ENCODE measurements at regions not wholly inside any gene's neighbourhood (a gene's known extent, or its start where the extent isn't known, plus 50 kb on each side); places are given as distances from the start of the nearest gene placed in this dataset.
"Not testable (repeated sequence)": the region's sequence is repeated elsewhere in the genome, so short reads cannot be mapped to it uniquely, and the experiment has no call there.

DNA sequence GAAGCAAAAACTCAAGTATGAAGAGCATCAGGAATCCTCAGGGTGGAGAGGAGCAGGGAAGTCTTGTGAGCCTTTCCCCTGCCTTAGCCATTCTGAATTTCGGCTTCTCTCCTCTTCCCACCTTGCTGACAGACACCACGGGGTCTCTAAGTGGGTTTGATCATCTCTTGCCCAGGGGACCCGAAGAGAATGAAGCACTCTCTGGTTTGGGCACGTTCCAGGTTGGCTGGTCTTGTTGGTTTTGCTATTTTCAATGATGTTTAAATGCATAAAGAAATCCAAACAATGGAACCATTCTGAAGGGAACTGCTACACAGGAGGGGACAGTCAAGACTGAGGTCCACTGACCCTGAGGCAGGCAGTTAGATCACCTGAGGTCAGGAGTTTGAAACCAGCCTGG lies 131.7 kb downstream of the PXDC1 start:
- DNase-seq (ENCODE audit: low spot score) = peak; percentile 27

GRCh38 chr6:3619201-3619600 lies 132.3 kb downstream of the PXDC1 start:
- peak; percentile 9 for DNase-seq (ENCODE audit: low spot score)

DNA sequence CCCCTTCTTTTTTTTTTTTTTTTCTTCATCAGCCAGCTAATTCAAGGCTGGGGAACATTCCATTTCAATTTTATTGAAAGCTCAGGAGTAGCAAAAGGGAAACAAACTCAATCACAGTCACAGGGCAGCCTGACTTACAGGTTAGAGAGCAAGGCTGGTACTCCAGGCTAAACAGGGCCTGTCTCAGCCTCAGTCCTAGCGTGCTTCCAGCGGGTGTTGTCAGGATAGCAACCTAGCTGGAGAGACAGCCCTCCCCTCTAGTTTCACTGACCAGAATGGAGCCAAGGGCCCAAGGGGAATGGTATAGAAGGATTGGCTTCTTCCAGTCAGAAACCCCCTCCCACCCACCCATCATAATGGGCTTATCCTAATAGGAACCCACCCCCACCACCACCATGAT lies 132.9 kb downstream of the PXDC1 start:
- DNase-seq (ENCODE audit: low spot score) = peak; percentile 37

DNA sequence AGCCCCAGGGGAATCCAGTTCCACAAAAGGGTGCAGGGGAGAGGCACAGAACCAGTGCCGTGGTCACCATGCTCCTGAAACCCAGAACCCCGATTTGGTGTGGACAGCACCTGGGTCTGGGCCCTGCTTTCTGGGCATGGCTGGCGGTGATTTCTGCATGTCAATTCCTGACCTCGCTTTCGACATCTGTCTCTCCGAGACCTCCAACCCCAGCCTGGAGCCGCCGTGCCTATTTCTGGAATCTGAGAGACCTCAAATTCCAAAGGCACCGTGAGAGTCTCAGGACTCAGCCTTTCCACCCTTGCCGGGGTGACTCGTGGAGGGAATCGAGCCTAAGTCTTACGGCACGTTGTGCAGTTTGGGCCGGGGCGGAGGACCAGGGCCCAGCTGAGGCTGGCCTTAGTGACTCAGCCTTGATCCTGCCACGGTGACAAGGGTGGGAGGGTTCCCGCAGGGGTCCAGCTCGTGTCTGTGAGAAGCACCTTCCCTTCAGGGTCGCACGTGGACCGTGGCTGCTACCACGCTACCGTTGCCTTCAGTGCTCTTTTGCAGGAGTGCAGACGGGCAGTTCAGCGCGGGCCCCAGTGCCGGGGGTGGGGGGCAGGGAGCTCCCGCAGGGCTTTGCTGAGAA lies 133.7 kb downstream of the PXDC1 start:
- DNase-seq (ENCODE audit: low spot score) = peak; percentile 36

DNA sequence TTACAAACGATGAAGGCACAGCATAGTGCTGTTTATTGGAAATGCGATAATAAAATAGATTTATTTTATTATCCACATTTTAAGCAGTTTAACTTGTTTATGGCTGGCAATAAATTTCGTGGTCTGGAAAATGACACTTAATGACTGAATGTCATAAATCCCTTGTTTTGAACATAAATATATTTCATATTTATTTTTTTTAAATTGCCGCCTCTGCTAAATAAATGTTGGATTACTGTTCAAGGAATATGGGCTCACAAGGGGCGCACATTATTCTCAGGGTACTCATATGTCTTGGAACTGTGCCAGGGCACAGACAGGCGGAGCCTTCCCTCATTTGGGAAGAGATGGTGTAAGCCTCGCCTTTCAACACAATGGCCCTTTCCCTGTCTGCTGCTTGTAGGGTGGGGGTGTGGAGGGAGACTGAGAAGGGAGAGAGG lies 134.3 kb downstream of the PXDC1 start:
- DNase-seq (ENCODE audit: low spot score) = no peak

DNA sequence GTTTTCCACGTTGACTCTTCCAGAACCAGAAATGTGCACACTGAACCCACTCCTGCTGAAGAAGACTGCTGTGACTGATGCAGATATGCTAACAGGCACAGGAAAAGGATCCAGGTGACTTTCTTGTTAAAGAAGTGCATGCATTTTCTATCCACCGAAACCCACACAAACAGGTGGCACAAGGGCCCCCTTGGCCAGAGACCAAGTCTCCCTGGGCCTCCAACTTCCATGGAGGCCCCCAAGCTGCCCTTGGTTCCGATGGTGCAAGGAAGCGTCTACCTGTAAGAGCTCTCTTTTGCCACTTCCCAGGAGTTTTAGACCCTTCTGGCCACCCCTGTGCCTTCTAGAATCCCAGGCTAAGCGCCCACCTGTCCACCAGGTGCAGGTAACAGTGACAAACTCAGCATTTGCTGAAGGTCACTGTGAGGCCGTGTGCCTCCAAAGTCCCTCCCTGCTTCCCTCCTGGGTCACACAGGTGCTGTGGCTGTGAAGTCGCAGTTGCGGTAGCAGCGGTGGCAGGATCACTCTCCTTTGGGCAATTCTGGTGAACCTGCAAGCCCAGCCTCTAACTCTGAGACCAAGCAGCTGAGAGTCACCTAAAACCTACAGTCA lies 134.8 kb downstream of the PXDC1 start:
- DNase-seq (ENCODE audit: low spot score) = peak; percentile 15

GRCh38 chr6:3615391-3616380 lies 135.8 kb downstream of the PXDC1 start:
- peak; percentile 5 for DNase-seq (ENCODE audit: low spot score)

GRCh38 chr6:3614918-3615317 lies 136.6 kb downstream of the PXDC1 start:
- DNase-seq (ENCODE audit: low spot score) = peak; percentile 7

GRCh38 chr6:3613565-3613964 lies 137.9 kb downstream of the PXDC1 start:
- DNase-seq (ENCODE audit: low spot score) = not testable (repeated sequence)

DNA sequence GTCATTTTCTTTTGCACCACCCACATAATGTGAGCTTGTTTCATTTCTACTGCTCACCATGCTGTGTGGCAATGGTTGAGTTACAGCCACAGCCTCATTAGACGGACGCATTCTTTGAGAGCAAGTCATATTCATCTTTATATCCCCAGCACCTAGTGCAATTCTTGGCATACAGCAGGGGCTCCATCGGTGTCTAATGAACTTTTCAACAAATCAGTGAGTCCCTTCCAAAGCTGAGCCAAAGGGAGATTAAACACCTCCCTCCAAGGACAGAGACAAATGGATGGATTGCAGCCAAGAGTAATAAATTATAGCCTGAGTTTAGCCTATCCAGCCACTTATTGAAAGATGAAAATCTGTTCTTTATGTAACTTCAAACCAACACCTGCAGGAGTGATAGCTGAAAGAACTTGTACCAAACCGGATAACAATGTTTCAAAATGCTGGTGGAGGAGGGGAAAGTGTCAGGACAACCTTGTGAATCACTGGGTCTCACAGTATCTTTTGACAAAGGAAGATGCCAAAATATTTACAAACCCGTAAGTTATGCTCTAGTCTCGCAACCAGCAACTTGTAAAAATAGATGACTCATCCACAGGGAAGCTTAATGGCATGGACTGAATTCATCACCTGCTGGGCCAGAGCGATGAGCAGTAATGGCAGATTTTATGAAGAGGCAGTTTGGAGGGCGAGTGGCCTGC lies 139.0 kb downstream of the PXDC1 start:
- DNase-seq (ENCODE audit: low spot score) = peak; percentile 35

DNA sequence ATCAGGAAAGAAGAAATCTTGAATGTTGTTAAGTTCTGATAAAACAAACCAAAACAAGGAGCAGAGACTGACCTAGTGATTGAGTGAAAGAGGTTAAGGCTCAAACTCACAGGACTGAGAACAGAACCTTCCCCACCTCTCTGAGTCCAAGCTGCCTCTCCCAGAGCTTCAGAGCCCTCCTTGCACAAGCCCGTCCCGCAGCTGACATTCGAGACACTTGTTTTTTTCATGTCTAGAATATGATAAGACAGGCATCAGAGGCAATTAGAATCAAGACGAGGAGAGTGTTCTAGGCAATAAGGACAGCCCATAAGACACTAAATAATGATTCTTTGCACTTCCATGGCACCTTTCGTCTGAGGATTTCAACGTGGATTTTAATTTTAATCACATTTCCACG lies 140.6 kb downstream of the PXDC1 start:
- DNase-seq (ENCODE audit: low spot score) = peak; percentile 23

DNA sequence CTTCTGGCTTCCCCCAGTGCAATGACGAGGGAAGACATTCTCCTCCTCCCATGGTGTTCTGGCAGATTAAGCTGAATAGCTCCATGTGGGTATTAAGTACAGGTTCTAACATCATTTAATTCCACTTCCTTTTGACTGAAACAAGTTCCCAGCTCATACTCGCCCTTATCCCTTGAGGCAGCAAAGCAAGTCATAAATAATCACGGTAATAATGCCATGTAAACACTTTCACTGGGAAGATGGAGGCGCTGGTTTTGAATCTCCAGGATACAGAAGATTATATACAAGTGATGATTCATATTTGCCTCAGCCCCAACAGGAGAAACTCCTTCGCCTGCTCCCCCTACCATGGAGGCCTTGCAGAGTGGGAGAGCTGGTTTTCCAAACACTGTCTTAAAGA lies 141.3 kb downstream of the PXDC1 start:
- no peak for DNase-seq (ENCODE audit: low spot score)

- DNase-seq (ENCODE audit: low spot score) = peak; percentile 12
Observed at GRCh38 chr6:3609388-3609787, 142.1 kb downstream of the PXDC1 start.

- peak; percentile 32 for DNase-seq (ENCODE audit: low spot score)
Observed at GRCh38 chr6:3608159-3608558, 143.4 kb downstream of the PXDC1 start.

GRCh38 chr6:3607599-3607998 lies 143.9 kb downstream of the PXDC1 start:
- peak; percentile 12 for DNase-seq (ENCODE audit: low spot score)

DNA sequence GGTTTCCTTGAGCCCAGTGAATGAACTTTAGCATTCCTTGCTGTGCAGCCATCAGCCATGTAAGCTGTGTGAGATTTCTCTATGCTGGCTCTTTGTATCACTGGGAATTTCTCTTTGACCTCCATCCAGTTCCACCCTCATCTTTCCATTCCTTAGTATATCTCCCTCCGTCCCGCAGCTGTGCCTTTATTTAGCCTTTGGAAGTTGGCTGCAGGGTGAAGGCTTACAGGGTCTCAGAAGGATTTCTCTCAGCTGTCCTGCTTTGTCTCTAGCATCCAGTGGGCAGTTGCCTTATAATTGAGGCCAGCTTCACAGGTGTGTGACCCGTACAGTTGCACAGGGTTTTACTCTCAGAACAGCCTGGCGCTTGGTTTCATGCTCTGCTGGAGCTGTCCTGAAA lies 144.3 kb downstream of the PXDC1 start:
- DNase-seq (ENCODE audit: low spot score) = peak; percentile 5

- peak; percentile 35 for DNase-seq (ENCODE audit: low spot score)
Observed at GRCh38 chr6:3603340-3604130, 146.7 kb upstream of the SLC22A23 start.

GRCh38 chr6:3601570-3601969 lies 144.7 kb upstream of the SLC22A23 start:
- no peak for DNase-seq (ENCODE audit: low spot score)

DNA sequence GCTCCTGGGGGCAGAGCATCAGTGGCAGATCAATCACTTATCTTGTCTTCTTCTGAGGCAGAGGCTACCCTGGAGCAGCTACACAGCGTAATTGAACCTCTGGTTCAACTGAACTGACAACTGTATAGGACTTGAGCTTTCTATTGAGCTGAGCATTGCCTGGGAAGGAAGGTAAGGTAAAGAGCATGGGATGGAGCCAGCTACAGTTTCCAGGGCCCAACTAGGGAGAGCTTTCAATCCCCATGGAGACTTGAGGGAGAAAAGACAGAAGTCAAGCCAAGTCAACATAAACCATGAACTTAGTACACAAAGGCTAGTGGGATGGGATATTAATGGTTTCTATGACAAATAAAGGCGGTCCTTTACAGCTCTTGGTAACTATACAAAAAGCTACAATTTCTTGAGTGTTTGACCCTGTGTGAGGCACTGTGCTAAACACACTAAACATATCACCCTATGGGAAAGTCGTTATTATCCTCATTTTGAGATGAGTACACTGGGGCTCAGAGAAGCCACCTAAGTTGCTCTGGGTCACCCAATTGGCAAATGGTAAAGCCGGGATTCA lies 140.7 kb upstream of the SLC22A23 start:
- no peak for DNase-seq (ENCODE audit: low spot score)

DNA sequence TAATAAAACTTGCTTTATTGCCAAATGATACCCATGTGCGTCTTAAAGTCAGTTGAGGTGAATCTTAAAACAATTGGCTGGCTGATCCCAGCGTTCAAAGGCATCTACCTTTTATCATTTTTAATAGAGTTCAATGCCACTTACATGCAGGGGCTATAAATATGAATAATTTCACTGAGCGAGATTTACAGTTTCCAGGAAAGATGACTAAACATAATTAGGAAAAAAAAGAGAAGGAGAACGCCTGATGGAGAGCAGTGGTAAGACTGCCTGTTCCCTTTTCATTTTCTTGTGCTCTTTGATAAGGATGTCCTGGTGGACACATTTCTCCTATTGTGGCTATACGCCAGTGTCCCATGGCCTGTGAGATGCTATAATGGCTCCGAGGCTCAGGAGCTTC lies 139.9 kb upstream of the SLC22A23 start:
- DNase-seq (ENCODE audit: low spot score) = no peak

- DNase-seq (ENCODE audit: low spot score) = no peak
Observed at GRCh38 chr6:3594201-3594600, 137.4 kb upstream of the SLC22A23 start.
